PC-9 (cell line): ENCODE measurements at regions not wholly inside any gene's neighbourhood (a gene's known extent, or its start where the extent isn't known, plus 50 kb on each side); places are given as distances from the start of the nearest gene placed in this dataset.

Source experiments
- CTCF ChIP-seq: fragments of 200-600 bp; sonication (generic); conservative IDR thresholded peaks from 2 replicates; pipeline ENCODE4 v1.6.1; 2017; ENCODE audit warnings: mixed run types, antibody characterized with exemption, mild to moderate bottlenecking, moderate library complexity
- EZH2 ChIP-seq: fragments of 200-600 bp; sonication (generic); IDR thresholded peaks from 2 replicates; pipeline ENCODE4 v1.8.0; 2017; ENCODE audit warnings: antibody characterized with exemption, low read depth

GRCh38 chr10:128978211-128978610 is 488.8 kb upstream of the MGMT start:
- TF ChIP-seq CTCF (no peak), EZH2 (no peak)
